ENCODE measurements at regions not wholly inside any gene's neighbourhood (a gene's known extent, or its start where the extent isn't known, plus 50 kb on each side); places are given as distances from the start of the nearest gene placed in this dataset.

- no peak overlapping the region for H3K9ac ChIP-seq (ENCODE audit: insufficient read length, low read depth)
- no peaks in the 10 kb centered on the region for H3K9me3 ChIP-seq (ENCODE audit: insufficient read depth, low read length)
- no peaks in the 10 kb centered on the region for H3K36me3 ChIP-seq (ENCODE audit: insufficient read depth, insufficient read length, low read length)
- no peaks in the 10 kb centered on the region for H3K27me3 ChIP-seq (ENCODE audit: insufficient read depth, insufficient read length)
- TF ChIP-seq ZNF274 (IDR thresholded peaks at IDR 0.05; ENCODE audit: low read depth, low read length) (no peak), SUZ12 (IDR thresholded peaks at IDR 0.05; ENCODE audit: extremely low read depth, insufficient read depth, insufficient read length) (no peak), YY1 (IDR thresholded peaks at IDR 0.05; ENCODE audit: insufficient read depth, insufficient read length) (no peak)
- no peak overlapping the region for H3K4me3 ChIP-seq (ENCODE audit: insufficient read length, low read depth)
- DNase-seq (ENCODE audit: low read depth, low spot score) = no peak
- no peaks in the 10 kb centered on the region for H3K4me1 ChIP-seq (ENCODE audit: insufficient read depth, insufficient read length)
Measured at GRCh38 chr7:81623251-81623855, 146.5 kb downstream of the HGF start.

- Histone ChIP-seq H3K9ac (ENCODE audit: insufficient read length, low read depth) (no peak overlapping the region), H3K36me3 (ENCODE audit: insufficient read depth, insufficient read length, low read length) (no peaks in the 10 kb centered on the region), H3K4me3 (ENCODE audit: insufficient read length, low read depth) (no peak overlapping the region), H3K27me3 (ENCODE audit: insufficient read depth, insufficient read length) (no peaks in the 10 kb centered on the region), H3K9me3 (ENCODE audit: insufficient read depth, low read length) (no peaks in the 10 kb centered on the region), H3K4me1 (ENCODE audit: insufficient read depth, insufficient read length) (no peaks in the 10 kb centered on the region)
- TF ChIP-seq SUZ12 (IDR thresholded peaks at IDR 0.05; ENCODE audit: extremely low read depth, insufficient read depth, insufficient read length) = no peak
- no peak for TF ChIP-seq YY1 (IDR thresholded peaks at IDR 0.05; ENCODE audit: insufficient read depth, insufficient read length)
- no peak for TF ChIP-seq ZNF274 (IDR thresholded peaks at IDR 0.05; ENCODE audit: low read depth, low read length)
- no peak for DNase-seq (ENCODE audit: low read depth, low spot score)
Measured at GRCh38 chr7:81621893-81622292, 148.0 kb downstream of the HGF start.

GRCh38 chr7:81618396-81619014 lies 151.3 kb downstream of the HGF start:
- Histone ChIP-seq H3K9ac (ENCODE audit: insufficient read length, low read depth) (no peak overlapping the region), H3K4me3 (ENCODE audit: insufficient read length, low read depth) (no peak overlapping the region), H3K9me3 (ENCODE audit: insufficient read depth, low read length) (no peaks in the 10 kb centered on the region), H3K4me1 (ENCODE audit: insufficient read depth, insufficient read length) (no peaks in the 10 kb centered on the region), H3K27me3 (ENCODE audit: insufficient read depth, insufficient read length) (no peaks in the 10 kb centered on the region), H3K36me3 (ENCODE audit: insufficient read depth, insufficient read length, low read length) (no peaks in the 10 kb centered on the region)
- no peak for TF ChIP-seq ZNF274 (IDR thresholded peaks at IDR 0.05; ENCODE audit: low read depth, low read length)
- no peak for TF ChIP-seq YY1 (IDR thresholded peaks at IDR 0.05; ENCODE audit: insufficient read depth, insufficient read length)
- TF ChIP-seq SUZ12 (IDR thresholded peaks at IDR 0.05; ENCODE audit: extremely low read depth, insufficient read depth, insufficient read length) = no peak
- DNase-seq (ENCODE audit: low read depth, low spot score) = no peak

- no peaks in the 10 kb centered on the region for H3K27me3 ChIP-seq (ENCODE audit: insufficient read depth, insufficient read length)
- no peaks in the 10 kb centered on the region for H3K4me1 ChIP-seq (ENCODE audit: insufficient read depth, insufficient read length)
- no peaks in the 10 kb centered on the region for H3K9me3 ChIP-seq (ENCODE audit: insufficient read depth, low read length)
- no peak overlapping the region for H3K9ac ChIP-seq (ENCODE audit: insufficient read length, low read depth)
- H3K4me3 ChIP-seq (ENCODE audit: insufficient read length, low read depth) = no peak overlapping the region
- no peaks in the 10 kb centered on the region for H3K36me3 ChIP-seq (ENCODE audit: insufficient read depth, insufficient read length, low read length)
- DNase-seq (ENCODE audit: low read depth, low spot score) = no peak
- no peak for TF ChIP-seq YY1 (IDR thresholded peaks at IDR 0.05; ENCODE audit: insufficient read depth, insufficient read length)
- TF ChIP-seq ZNF274 (IDR thresholded peaks at IDR 0.05; ENCODE audit: low read depth, low read length) = no peak
- no peak for TF ChIP-seq SUZ12 (IDR thresholded peaks at IDR 0.05; ENCODE audit: extremely low read depth, insufficient read depth, insufficient read length)
Measured at GRCh38 chr7:81616951-81617350, 152.9 kb downstream of the HGF start.

GRCh38 chr7:81611805-81612204 lies 158.0 kb downstream of the HGF start:
- no peak for DNase-seq (ENCODE audit: low read depth, low spot score)
- Histone ChIP-seq H3K9me3 (ENCODE audit: insufficient read depth, low read length) (no peaks in the 10 kb centered on the region), H3K27me3 (ENCODE audit: insufficient read depth, insufficient read length) (no peaks in the 10 kb centered on the region), H3K9ac (ENCODE audit: insufficient read length, low read depth) (no peak overlapping the region), H3K4me1 (ENCODE audit: insufficient read depth, insufficient read length) (no peaks in the 10 kb centered on the region), H3K36me3 (ENCODE audit: insufficient read depth, insufficient read length, low read length) (no peaks in the 10 kb centered on the region), H3K4me3 (ENCODE audit: insufficient read length, low read depth) (no peak overlapping the region)
- no peak for TF ChIP-seq ZNF274 (IDR thresholded peaks at IDR 0.05; ENCODE audit: low read depth, low read length)
- no peak for TF ChIP-seq SUZ12 (IDR thresholded peaks at IDR 0.05; ENCODE audit: extremely low read depth, insufficient read depth, insufficient read length)
- TF ChIP-seq YY1 (IDR thresholded peaks at IDR 0.05; ENCODE audit: insufficient read depth, insufficient read length) = no peak

- Histone ChIP-seq H3K36me3 (ENCODE audit: insufficient read depth, insufficient read length, low read length) (no peaks in the 10 kb centered on the region), H3K27me3 (ENCODE audit: insufficient read depth, insufficient read length) (no peaks in the 10 kb centered on the region), H3K9me3 (ENCODE audit: insufficient read depth, low read length) (no peaks in the 10 kb centered on the region), H3K4me1 (ENCODE audit: insufficient read depth, insufficient read length) (no peaks in the 10 kb centered on the region), H3K4me3 (ENCODE audit: insufficient read length, low read depth) (no peak overlapping the region), H3K9ac (ENCODE audit: insufficient read length, low read depth) (no peak overlapping the region)
- DNase-seq (ENCODE audit: low read depth, low spot score) = no peak
- TF ChIP-seq SUZ12 (IDR thresholded peaks at IDR 0.05; ENCODE audit: extremely low read depth, insufficient read depth, insufficient read length) = no peak
- no peak for TF ChIP-seq ZNF274 (IDR thresholded peaks at IDR 0.05; ENCODE audit: low read depth, low read length)
- no peak for TF ChIP-seq YY1 (IDR thresholded peaks at IDR 0.05; ENCODE audit: insufficient read depth, insufficient read length)
Measured at GRCh38 chr7:81611040-81611439, 158.8 kb downstream of the HGF start.

- Histone ChIP-seq H3K4me1 (ENCODE audit: insufficient read depth, insufficient read length) (no peaks in the 10 kb centered on the region), H3K4me3 (ENCODE audit: insufficient read length, low read depth) (no peak overlapping the region), H3K36me3 (ENCODE audit: insufficient read depth, insufficient read length, low read length) (no peaks in the 10 kb centered on the region), H3K9ac (ENCODE audit: insufficient read length, low read depth) (no peak overlapping the region), H3K27me3 (ENCODE audit: insufficient read depth, insufficient read length) (no peaks in the 10 kb centered on the region), H3K9me3 (ENCODE audit: insufficient read depth, low read length) (no peaks in the 10 kb centered on the region)
- TF ChIP-seq ZNF274 (IDR thresholded peaks at IDR 0.05; ENCODE audit: low read depth, low read length) (no peak), SUZ12 (IDR thresholded peaks at IDR 0.05; ENCODE audit: extremely low read depth, insufficient read depth, insufficient read length) (no peak), YY1 (IDR thresholded peaks at IDR 0.05; ENCODE audit: insufficient read depth, insufficient read length) (no peak)
- DNase-seq (ENCODE audit: low read depth, low spot score) = no peak
Measured at GRCh38 chr7:81608748-81609382, 161.0 kb downstream of the HGF start.
